WI38 (cell line): ENCODE measurements at regions not wholly inside any gene's neighbourhood (a gene's known extent, or its start where the extent isn't known, plus 50 kb on each side); places are given as distances from the start of the nearest gene placed in this dataset.

Experiments used
- H3K4me3 ChIP-seq: 2 replicates; pipeline ENCODE4 v1.5.1; 2011; ENCODE audit warnings: low read depth, mild to moderate bottlenecking, control low read depth, low read length
- CTCF ChIP-seq: IDR thresholded peaks from 2 replicates; pipeline ENCODE4 v1.5.1; 2012; ENCODE audit warnings: low read depth, mild to moderate bottlenecking, control low read depth, low read length

- TF ChIP-seq CTCF, result no peak
- H3K4me3 ChIP-seq, result no peak overlapping the region
These were observed 568.7 kb upstream of the ADAMTS16 start for GRCh38 chr5:4571248-4571948.

- H3K4me3 ChIP-seq, result no peak overlapping the region
- TF ChIP-seq CTCF, result no peak
These were observed 567.6 kb upstream of the ADAMTS16 start for GRCh38 chr5:4572311-4573100.

- TF ChIP-seq CTCF, result no peak
- H3K4me3 ChIP-seq, result no peak overlapping the region
These were observed 564.5 kb upstream of the ADAMTS16 start for GRCh38 chr5:4575608-4576007.

GRCh38 chr5:4576161-4576748 lies 563.9 kb upstream of the ADAMTS16 start:
- TF ChIP-seq CTCF, result no peak
- no peak overlapping the region for H3K4me3 ChIP-seq

- no peak overlapping the region for H3K4me3 ChIP-seq
- no peak for TF ChIP-seq CTCF
These were observed 563.2 kb upstream of the ADAMTS16 start for GRCh38 chr5:4576908-4577307.

- no peak for TF ChIP-seq CTCF
- H3K4me3 ChIP-seq, result no peak overlapping the region
These were observed 560.5 kb upstream of the ADAMTS16 start for GRCh38 chr5:4579679-4580078.

GRCh38 chr5:4580772-4581171 lies 559.4 kb upstream of the ADAMTS16 start:
- TF ChIP-seq CTCF, result no peak
- H3K4me3 ChIP-seq, result no peak overlapping the region
